ENCODE measurements at regions not wholly inside any gene's neighbourhood (a gene's known extent, or its start where the extent isn't known, plus 50 kb on each side); places are given as distances from the start of the nearest gene placed in this dataset.

- H3F3A ChIP-seq (ENCODE audit: insufficient read depth) = no peaks in the 10 kb centered on the region
- no peak overlapping the region for H3K9ac ChIP-seq (ENCODE audit: low read length)
- no peak for TF ChIP-seq CTCF (IDR thresholded peaks at IDR 0.05; ENCODE audit: insufficient read depth, low read length, poor library complexity, severe bottlenecking)
- no peak overlapping the region for H3K27ac ChIP-seq (ENCODE audit: low read depth, low read length)
- no peak overlapping the region for H3K4me3 ChIP-seq (ENCODE audit: insufficient read depth, low read length, poor library complexity, severe bottlenecking)
- H3K79me2 ChIP-seq (ENCODE audit: insufficient read depth, low read length) = no peaks in the 10 kb centered on the region
- H4K20me1 ChIP-seq (ENCODE audit: low read depth, low read length) = no peaks in the 10 kb centered on the region
- peak overlapping the region; percentile 56 for H2AFZ ChIP-seq (ENCODE audit: low read depth, low read length, severe bottlenecking)
- H3K36me3 ChIP-seq (ENCODE audit: low read length) = no peaks in the 10 kb centered on the region
- no peaks in the 10 kb centered on the region for H3K9me3 ChIP-seq (ENCODE audit: insufficient read depth, low read length)
- no peak overlapping the region for H3K4me2 ChIP-seq (ENCODE audit: low read depth, low read length, poor library complexity, severe bottlenecking)
- no peaks in the 10 kb centered on the region for H3K27me3 ChIP-seq (ENCODE audit: low read length)
- H3K9me2 ChIP-seq (replicated peaks; ENCODE audit: insufficient read depth, low read length) = no peaks in the 10 kb centered on the region
Observed at GRCh38 chr13:63161219-63161618, 1745.6 kb upstream of the PCDH20 start.

GRCh38 chr13:63156816-63157215, 1741.2 kb upstream of the PCDH20 start:
- Histone ChIP-seq H3K9ac (ENCODE audit: low read length) (no peak overlapping the region), H3K9me2 (replicated peaks; ENCODE audit: insufficient read depth, low read length) (no peaks in the 10 kb centered on the region), H3K4me3 (ENCODE audit: insufficient read depth, low read length, poor library complexity, severe bottlenecking) (no peak overlapping the region), H3K4me2 (ENCODE audit: low read depth, low read length, poor library complexity, severe bottlenecking) (no peak overlapping the region), H3K9me3 (ENCODE audit: insufficient read depth, low read length) (no peaks in the 10 kb centered on the region), H3K27ac (ENCODE audit: low read depth, low read length) (no peak overlapping the region), H4K20me1 (ENCODE audit: low read depth, low read length) (no peaks in the 10 kb centered on the region), H3K27me3 (ENCODE audit: low read length) (no peaks in the 10 kb centered on the region), H3F3A (ENCODE audit: insufficient read depth) (peaks cover 2% of the 10 kb centered on the region; the same call in 1 of the 2 replicates), H3K36me3 (ENCODE audit: low read length) (no peaks in the 10 kb centered on the region), H2AFZ (ENCODE audit: low read depth, low read length, severe bottlenecking) (no peak overlapping the region), H3K79me2 (ENCODE audit: insufficient read depth, low read length) (no peaks in the 10 kb centered on the region)
- TF ChIP-seq EZH2phosphoT487 (conservative IDR thresholded peaks at IDR 0.05; ENCODE audit: low read length) (no peak), CTCF (IDR thresholded peaks at IDR 0.05; ENCODE audit: insufficient read depth, low read length, poor library complexity, severe bottlenecking) (no peak)

GRCh38 chr13:63149375-63149774, 1733.7 kb upstream of the PCDH20 start:
- Histone ChIP-seq H3K27me3 (ENCODE audit: low read length) (no peaks in the 10 kb centered on the region), H3K27ac (ENCODE audit: low read depth, low read length) (no peak overlapping the region)

More at GRCh38 chr13:63149375-63149774, 1733.7 kb upstream of the PCDH20 start:
- H3K36me3 ChIP-seq (ENCODE audit: low read length) = no peaks in the 10 kb centered on the region
- H3K79me2 ChIP-seq (ENCODE audit: insufficient read depth, low read length) = no peaks in the 10 kb centered on the region
- no peak for TF ChIP-seq CTCF (IDR thresholded peaks at IDR 0.05; ENCODE audit: insufficient read depth, low read length, poor library complexity, severe bottlenecking)
- TF ChIP-seq EZH2phosphoT487 (conservative IDR thresholded peaks at IDR 0.05; ENCODE audit: low read length) = no peak
- H3F3A ChIP-seq (ENCODE audit: insufficient read depth) = no peaks in the 10 kb centered on the region
- no peak overlapping the region for H2AFZ ChIP-seq (ENCODE audit: low read depth, low read length, severe bottlenecking)
- no peak overlapping the region for H3K4me3 ChIP-seq (ENCODE audit: insufficient read depth, low read length, poor library complexity, severe bottlenecking)
- no peaks in the 10 kb centered on the region for H3K9me2 ChIP-seq (replicated peaks; ENCODE audit: insufficient read depth, low read length)
- no peak overlapping the region for H3K9ac ChIP-seq (ENCODE audit: low read length)
- peaks cover 6% of the 10 kb centered on the region; the same call in 1 of the 2 replicates for H3K9me3 ChIP-seq (ENCODE audit: insufficient read depth, low read length)
- no peak overlapping the region for H3K4me2 ChIP-seq (ENCODE audit: low read depth, low read length, poor library complexity, severe bottlenecking)
- H4K20me1 ChIP-seq (ENCODE audit: low read depth, low read length) = no peaks in the 10 kb centered on the region

Measured in SU-DHL-6 (cell line).